ENCODE measurements at regions not wholly inside any gene's neighbourhood (a gene's known extent, or its start where the extent isn't known, plus 50 kb on each side); places are given as distances from the start of the nearest gene placed in this dataset.

GRCh38 chr1:198858033-198858432, 219.2 kb downstream of the PTPRC start:
- Histone ChIP-seq H3K36me3 (ENCODE audit: control insufficient read depth, insufficient read depth, low read length) (no peaks in the 10 kb centered on the region), H3K27me3 (ENCODE audit: control insufficient read depth, insufficient read depth, low read length) (no peaks in the 10 kb centered on the region), H3K9me3 (ENCODE audit: control insufficient read depth, insufficient read depth, low read length) (no peaks in the 10 kb centered on the region), H3K4me1 (ENCODE audit: control insufficient read depth, insufficient read depth, low read length) (no peaks in the 10 kb centered on the region), H3K4me3 (ENCODE audit: low read length) (no peak overlapping the region), H3K27ac (ENCODE audit: low read length) (no peak overlapping the region)
- WGBS (ENCODE audit: insufficient coverage, insufficient read length), result no CpG with 5 or more reads among the region's 2 CpGs
- DNase-seq (ENCODE audit: low read depth, low spot score), result no peak

DNA sequence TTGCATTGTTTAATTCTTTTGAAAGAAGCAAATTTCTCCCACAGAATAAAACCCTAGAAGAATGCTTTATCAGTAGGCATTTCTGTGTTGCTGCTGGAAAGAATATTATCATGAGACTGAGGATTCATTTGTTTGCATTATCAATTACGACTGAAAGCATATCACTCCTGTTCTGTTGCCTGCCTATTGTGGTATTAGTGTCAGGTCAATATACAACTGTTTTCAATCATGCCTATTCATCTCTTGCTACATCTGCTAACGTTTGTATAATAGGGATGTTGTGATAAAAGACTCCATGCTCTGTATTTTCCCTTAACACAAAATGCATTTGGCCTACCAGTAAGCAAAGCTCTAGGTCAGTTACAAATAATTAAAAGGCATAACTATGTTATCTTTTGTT, 221.5 kb downstream of the PTPRC start:
- no peaks in the 10 kb centered on the region for H3K4me1 ChIP-seq (ENCODE audit: control insufficient read depth, insufficient read depth, low read length)
- no CpG with 5 or more reads among the region's 2 CpGs for WGBS (ENCODE audit: insufficient coverage, insufficient read length)
- H3K27me3 ChIP-seq (ENCODE audit: control insufficient read depth, insufficient read depth, low read length), result no peaks in the 10 kb centered on the region
- H3K9me3 ChIP-seq (ENCODE audit: control insufficient read depth, insufficient read depth, low read length), result no peaks in the 10 kb centered on the region
- no peaks in the 10 kb centered on the region for H3K36me3 ChIP-seq (ENCODE audit: control insufficient read depth, insufficient read depth, low read length)
- no peak for DNase-seq (ENCODE audit: low read depth, low spot score)
- no peak overlapping the region for H3K27ac ChIP-seq (ENCODE audit: low read length)
- no peak overlapping the region for H3K4me3 ChIP-seq (ENCODE audit: low read length)

- WGBS (ENCODE audit: insufficient coverage, insufficient read length), result no CpG with 5 or more reads among the region's 2 CpGs
- Histone ChIP-seq H3K9me3 (ENCODE audit: control insufficient read depth, insufficient read depth, low read length) (no peaks in the 10 kb centered on the region), H3K4me3 (ENCODE audit: low read length) (no peak overlapping the region), H3K36me3 (ENCODE audit: control insufficient read depth, insufficient read depth, low read length) (no peaks in the 10 kb centered on the region), H3K27ac (ENCODE audit: low read length) (no peak overlapping the region), H3K27me3 (ENCODE audit: control insufficient read depth, insufficient read depth, low read length) (no peaks in the 10 kb centered on the region), H3K4me1 (ENCODE audit: control insufficient read depth, insufficient read depth, low read length) (no peaks in the 10 kb centered on the region)
- DNase-seq (ENCODE audit: low read depth, low spot score), result no peak
Observed at GRCh38 chr1:198861636-198862035, 222.8 kb downstream of the PTPRC start.

DNA sequence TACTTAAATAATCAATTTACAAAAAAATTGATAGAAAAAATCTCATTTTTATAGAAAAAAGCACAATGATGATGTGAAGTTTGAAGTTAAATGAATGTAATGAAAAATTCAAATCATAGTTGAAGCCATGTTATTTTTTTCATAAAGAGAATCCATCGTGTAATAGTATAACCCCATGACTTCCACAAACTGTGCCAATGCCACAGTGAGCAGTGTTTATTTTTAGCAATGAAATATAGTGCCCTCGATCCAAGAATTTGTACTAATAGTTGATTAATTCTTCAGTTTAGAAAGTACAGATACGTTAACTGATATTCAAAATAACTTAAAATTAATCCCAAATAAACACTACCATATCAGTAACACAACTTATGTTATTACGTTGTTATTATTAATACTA, 225.9 kb downstream of the PTPRC start:
- no peaks in the 10 kb centered on the region for H3K4me1 ChIP-seq (ENCODE audit: control insufficient read depth, insufficient read depth, low read length)
- DNase-seq (ENCODE audit: low read depth, low spot score), result no peak
- no peaks in the 10 kb centered on the region for H3K9me3 ChIP-seq (ENCODE audit: control insufficient read depth, insufficient read depth, low read length)
- H3K27ac ChIP-seq (ENCODE audit: low read length), result no peak overlapping the region
- no peaks in the 10 kb centered on the region for H3K36me3 ChIP-seq (ENCODE audit: control insufficient read depth, insufficient read depth, low read length)
- H3K4me3 ChIP-seq (ENCODE audit: low read length), result no peak overlapping the region
- WGBS (ENCODE audit: insufficient coverage, insufficient read length), result 100% methylated on average over 2 of the region's 4 CpGs
- no peaks in the 10 kb centered on the region for H3K27me3 ChIP-seq (ENCODE audit: control insufficient read depth, insufficient read depth, low read length)

GRCh38 chr1:198865319-198865718, 226.5 kb downstream of the PTPRC start:
- no CpG with 5 or more reads among the region's 2 CpGs for WGBS (ENCODE audit: insufficient coverage, insufficient read length)
- H3K4me3 ChIP-seq (ENCODE audit: low read length), result no peak overlapping the region
- H3K36me3 ChIP-seq (ENCODE audit: control insufficient read depth, insufficient read depth, low read length), result no peaks in the 10 kb centered on the region
- no peaks in the 10 kb centered on the region for H3K9me3 ChIP-seq (ENCODE audit: control insufficient read depth, insufficient read depth, low read length)
- no peak overlapping the region for H3K27ac ChIP-seq (ENCODE audit: low read length)
- no peaks in the 10 kb centered on the region for H3K27me3 ChIP-seq (ENCODE audit: control insufficient read depth, insufficient read depth, low read length)
- DNase-seq (ENCODE audit: low read depth, low spot score), result no peak
- no peaks in the 10 kb centered on the region for H3K4me1 ChIP-seq (ENCODE audit: control insufficient read depth, insufficient read depth, low read length)

DNA sequence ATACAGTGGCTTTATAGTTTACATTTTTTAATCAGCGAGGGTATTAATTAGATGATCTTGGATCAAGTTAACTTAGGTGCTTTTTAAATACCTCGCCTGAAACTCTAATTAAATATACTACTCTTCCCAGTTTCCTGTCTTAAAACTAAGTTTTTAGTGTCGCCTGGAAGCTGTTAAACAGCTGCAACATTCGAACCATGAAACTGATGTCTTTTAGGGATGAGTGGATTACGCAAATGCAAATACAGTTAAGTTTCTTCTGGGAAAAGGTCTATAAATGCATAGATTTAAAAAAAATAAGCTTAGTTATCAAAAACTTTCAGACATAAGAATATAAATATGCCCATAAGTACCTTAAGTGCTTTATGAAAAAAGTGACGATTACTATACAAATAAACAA, 228.3 kb downstream of the PTPRC start:
- no peaks in the 10 kb centered on the region for H3K9me3 ChIP-seq (ENCODE audit: control insufficient read depth, insufficient read depth, low read length)
- no peaks in the 10 kb centered on the region for H3K4me1 ChIP-seq (ENCODE audit: control insufficient read depth, insufficient read depth, low read length)
- DNase-seq (ENCODE audit: low read depth, low spot score), result no peak
- no peaks in the 10 kb centered on the region for H3K27me3 ChIP-seq (ENCODE audit: control insufficient read depth, insufficient read depth, low read length)
- H3K4me3 ChIP-seq (ENCODE audit: low read length), result no peak overlapping the region
- H3K36me3 ChIP-seq (ENCODE audit: control insufficient read depth, insufficient read depth, low read length), result no peaks in the 10 kb centered on the region
- WGBS (ENCODE audit: insufficient coverage, insufficient read length), result no CpG with 5 or more reads among the region's 6 CpGs
- no peak overlapping the region for H3K27ac ChIP-seq (ENCODE audit: low read length)

- H3K9me3 ChIP-seq (ENCODE audit: control insufficient read depth, insufficient read depth, low read length), result no peaks in the 10 kb centered on the region
- H3K4me3 ChIP-seq (ENCODE audit: low read length), result no peak overlapping the region
- DNase-seq (ENCODE audit: low read depth, low spot score), result no peak
- H3K36me3 ChIP-seq (ENCODE audit: control insufficient read depth, insufficient read depth, low read length), result no peaks in the 10 kb centered on the region
- H3K27me3 ChIP-seq (ENCODE audit: control insufficient read depth, insufficient read depth, low read length), result no peaks in the 10 kb centered on the region
- H3K27ac ChIP-seq (ENCODE audit: low read length), result no peak overlapping the region
- H3K4me1 ChIP-seq (ENCODE audit: control insufficient read depth, insufficient read depth, low read length), result no peaks in the 10 kb centered on the region
- WGBS (ENCODE audit: insufficient coverage, insufficient read length), result 100% methylated on average over 1 of the region's 2 CpGs
Observed at GRCh38 chr1:198873696-198874230, 234.9 kb downstream of the PTPRC start.

DNA sequence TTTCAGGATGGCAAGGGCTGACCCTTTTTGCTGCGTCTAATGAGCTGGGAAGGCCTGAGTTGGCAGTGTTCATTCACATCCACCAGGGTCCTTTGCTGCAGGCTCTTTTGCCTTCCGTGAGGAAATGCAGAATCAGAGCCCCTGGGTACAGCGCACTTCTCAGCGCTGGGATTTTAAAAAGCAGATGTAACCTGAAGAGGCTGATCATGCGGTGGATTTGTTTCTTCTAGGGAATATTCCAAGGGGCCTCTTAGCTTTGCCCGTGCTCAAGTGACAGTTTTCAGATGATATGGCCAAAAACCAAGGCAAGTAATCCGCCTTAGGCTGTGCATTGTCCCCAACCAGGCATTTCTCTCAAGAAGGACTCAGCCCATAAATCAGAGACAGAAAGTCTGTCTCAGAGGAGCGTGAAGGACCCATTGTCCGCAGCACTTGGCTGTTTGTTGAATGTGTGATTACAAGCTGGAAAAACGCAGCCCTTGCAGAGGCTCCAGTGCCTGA, 237.6 kb downstream of the PTPRC start:
- no peak overlapping the region for H3K4me3 ChIP-seq (ENCODE audit: low read length)
- no peak overlapping the region for H3K27ac ChIP-seq (ENCODE audit: low read length)
- H3K4me1 ChIP-seq (ENCODE audit: control insufficient read depth, insufficient read depth, low read length), result no peaks in the 10 kb centered on the region
- DNase-seq (ENCODE audit: low read depth, low spot score), result peak; percentile 16
- no peaks in the 10 kb centered on the region for H3K9me3 ChIP-seq (ENCODE audit: control insufficient read depth, insufficient read depth, low read length)
- H3K27me3 ChIP-seq (ENCODE audit: control insufficient read depth, insufficient read depth, low read length), result no peaks in the 10 kb centered on the region
- no CpG with 5 or more reads among the region's 10 CpGs for WGBS (ENCODE audit: insufficient coverage, insufficient read length)
- no peaks in the 10 kb centered on the region for H3K36me3 ChIP-seq (ENCODE audit: control insufficient read depth, insufficient read depth, low read length)

DNA sequence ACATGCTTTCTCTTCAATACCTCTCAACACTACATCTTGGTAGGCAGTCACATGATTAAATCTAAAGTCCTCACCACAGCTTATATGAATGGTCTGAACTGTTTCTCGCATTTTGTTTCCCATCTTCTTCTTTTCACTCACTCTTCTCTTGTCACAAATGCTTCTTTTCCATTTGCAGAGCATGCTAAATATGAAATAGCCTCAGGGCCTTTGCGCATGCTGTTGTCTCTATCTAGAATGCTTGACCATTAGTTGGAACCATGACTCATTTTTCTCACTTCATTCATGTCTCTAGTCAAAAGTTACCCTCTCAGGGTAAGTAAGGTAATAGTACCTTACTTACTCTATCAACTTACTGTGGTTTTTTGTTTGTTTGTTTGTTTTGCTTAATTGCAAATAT, 239.7 kb downstream of the PTPRC start:
- no peak for DNase-seq (ENCODE audit: low read depth, low spot score)
- Histone ChIP-seq H3K4me1 (ENCODE audit: control insufficient read depth, insufficient read depth, low read length) (no peaks in the 10 kb centered on the region), H3K27ac (ENCODE audit: low read length) (no peak overlapping the region), H3K9me3 (ENCODE audit: control insufficient read depth, insufficient read depth, low read length) (no peaks in the 10 kb centered on the region), H3K27me3 (ENCODE audit: control insufficient read depth, insufficient read depth, low read length) (no peaks in the 10 kb centered on the region), H3K4me3 (ENCODE audit: low read length) (no peak overlapping the region), H3K36me3 (ENCODE audit: control insufficient read depth, insufficient read depth, low read length) (no peaks in the 10 kb centered on the region)
- no CpG with 5 or more reads among the region's 2 CpGs for WGBS (ENCODE audit: insufficient coverage, insufficient read length)

GRCh38 chr1:198879711-198880306, 241.0 kb downstream of the PTPRC start:
- Histone ChIP-seq H3K4me3 (ENCODE audit: low read length) (no peak overlapping the region), H3K4me1 (ENCODE audit: control insufficient read depth, insufficient read depth, low read length) (no peaks in the 10 kb centered on the region), H3K27me3 (ENCODE audit: control insufficient read depth, insufficient read depth, low read length) (no peaks in the 10 kb centered on the region), H3K9me3 (ENCODE audit: control insufficient read depth, insufficient read depth, low read length) (no peaks in the 10 kb centered on the region), H3K36me3 (ENCODE audit: control insufficient read depth, insufficient read depth, low read length) (no peaks in the 10 kb centered on the region), H3K27ac (ENCODE audit: low read length) (no peak overlapping the region)
- WGBS (ENCODE audit: insufficient coverage, insufficient read length), result no CpG with 5 or more reads among the region's 5 CpGs
- DNase-seq (ENCODE audit: low read depth, low spot score), result no peak

- H3K27me3 ChIP-seq (ENCODE audit: control insufficient read depth, insufficient read depth, low read length), result no peaks in the 10 kb centered on the region
- no peak overlapping the region for H3K27ac ChIP-seq (ENCODE audit: low read length)
- no peak for DNase-seq (ENCODE audit: low read depth, low spot score)
- no peaks in the 10 kb centered on the region for H3K36me3 ChIP-seq (ENCODE audit: control insufficient read depth, insufficient read depth, low read length)
- H3K9me3 ChIP-seq (ENCODE audit: control insufficient read depth, insufficient read depth, low read length), result no peaks in the 10 kb centered on the region
- H3K4me3 ChIP-seq (ENCODE audit: low read length), result no peak overlapping the region
- H3K4me1 ChIP-seq (ENCODE audit: control insufficient read depth, insufficient read depth, low read length), result no peaks in the 10 kb centered on the region
- WGBS (ENCODE audit: insufficient coverage, insufficient read length), result no CpG with 5 or more reads among the region's 2 CpGs
Observed at GRCh38 chr1:198880397-198880796, 241.6 kb downstream of the PTPRC start.
